Panc1 (cell line): ENCODE measurements at regions not wholly inside any gene's neighbourhood (a gene's known extent, or its start where the extent isn't known, plus 50 kb on each side); places are given as distances from the start of the nearest gene placed in this dataset.

ENCODE experiments used
- ATAC-seq: fragments of 200-7000 bp; cut with Tn5 transposase; 2 replicates; pipeline ENCODE4 v1.9.1; 2020; ENCODE audit warnings: mild to moderate bottlenecking, moderate library complexity
- BruUV-seq: library from RNA; stranded (reverse); fragments of 400-500 nt; replicated peaks from 2 replicates; lab custom pipeline; 2021; lab: Mats Ljungman, UMichigan
- CTCF ChIA-PET: fragments of 300-600 bp; sonication (Branson Sonifier 250); formaldehyde crosslinking; loops from one replicate; lab custom pipeline; 2022; ENCODE audit warnings: antibody characterized with exemption; lab: Charles Lee
- POLR2A ChIA-PET: fragments of 300-600 bp; sonication (Branson Sonifier 250); formaldehyde crosslinking; loops from one replicate; lab custom pipeline; 2022; ENCODE audit warnings: antibody characterized with exemption; lab: Charles Lee
- DNase-seq: peaks from one replicate; pipeline ENCODE4 v3.0.0-alpha.2; 2010; ENCODE audit warnings: low read depth, low spot score
- H3K27ac ChIP-seq: 2 replicates; pipeline ENCODE4 v1.5.1; 2011; ENCODE audit warnings: mild to moderate bottlenecking, low read length, inconsistent platforms
- H3K27me3 ChIP-seq: fragments of 200-500 bp; sonication (Bioruptor generic); 2 replicates; pipeline ENCODE4 v1.6.0; 2014; ENCODE audit warnings: low read length, inconsistent platforms; ENCODE audit not compliant: control insufficient read depth, insufficient read depth
- H3K36me3 ChIP-seq: fragments of 200-500 bp; sonication (Bioruptor generic); 2 replicates; pipeline ENCODE4 v1.5.1; 2014; ENCODE audit warnings: inconsistent platforms, mild to moderate bottlenecking, low read length, moderate library complexity; ENCODE audit not compliant: control insufficient read depth, insufficient read depth
- H3K4me1 ChIP-seq: 2 replicates; pipeline ENCODE4 v1.5.1; 2011; ENCODE audit warnings: inconsistent platforms, mild to moderate bottlenecking, low read length, moderate library complexity; ENCODE audit not compliant: control insufficient read depth, insufficient read depth
- H3K4me3 ChIP-seq, 2 experiments: 2 replicates each; pipeline ENCODE4 v1.5.1; 2011 to 2012; ENCODE audit warnings: low read depth in 2 of 2, low read length in 2 of 2, mild to moderate bottlenecking in 2 of 2, inconsistent platforms in 1 of 2, moderate library complexity in 1 of 2
- H3K9me3 ChIP-seq: fragments of 200-500 bp; sonication (Bioruptor generic); 2 replicates; pipeline ENCODE4 v1.5.1; 2014; ENCODE audit warnings: low read depth, mild to moderate bottlenecking, inconsistent platforms, low read length, moderate library complexity; ENCODE audit not compliant: control insufficient read depth, insufficient read depth
- POLR2AphosphoS5 ChIP-seq: IDR thresholded peaks from 2 replicates; pipeline ENCODE4 v1.6.1; 2012; ENCODE audit warnings: mild to moderate bottlenecking, low read depth, low read length, moderate library complexity
- SIN3A ChIP-seq: IDR thresholded peaks from 2 replicates; pipeline ENCODE4 v1.6.1; 2012; ENCODE audit warnings: low read depth, mild to moderate bottlenecking, low read length, moderate library complexity, borderline replicate concordance; ENCODE audit not compliant: insufficient read depth
- TCF7L2 ChIP-seq: IDR thresholded peaks from 2 replicates; pipeline ENCODE4 v1.6.1; 2011; ENCODE audit warnings: mild to moderate bottlenecking, low read depth, low read length, inconsistent platforms
- in situ Hi-C: cut with HindIII; loops from 2 replicates; pipeline ENCODE4 v1.10.0; 2016; ENCODE audit warnings: low sequenced_read_pairs, low pct_unique_long_range_greater_than_20kb
- intact Hi-C: fragments of 100-400 bp; cut with micrococcal nuclease; formaldehyde crosslinking; loops from one replicate; pipeline ENCODE4 v1.10.0; 2022; ENCODE audit not compliant: unreplicated experiment
- TF ChIP-seq, protein P1 (sequence below), 2 experiments: IDR thresholded peaks; 2 replicates each; pipeline ENCODE4 v1.6.1; 2011 to 2012; ENCODE audit warnings: low read depth in 2 of 2, control low read depth in 1 of 2, low read length in 1 of 2, mild to moderate bottlenecking in 1 of 2, moderate library complexity in 1 of 2; ENCODE audit not compliant: insufficient read depth in 1 of 2
- TF ChIP-seq, protein P2 (sequence below): fragments of 450-650 bp; IDR thresholded peaks from 2 replicates; pipeline ENCODE4 v1.5.1; 2017; ENCODE audit warnings: mild to moderate bottlenecking

DNA sequence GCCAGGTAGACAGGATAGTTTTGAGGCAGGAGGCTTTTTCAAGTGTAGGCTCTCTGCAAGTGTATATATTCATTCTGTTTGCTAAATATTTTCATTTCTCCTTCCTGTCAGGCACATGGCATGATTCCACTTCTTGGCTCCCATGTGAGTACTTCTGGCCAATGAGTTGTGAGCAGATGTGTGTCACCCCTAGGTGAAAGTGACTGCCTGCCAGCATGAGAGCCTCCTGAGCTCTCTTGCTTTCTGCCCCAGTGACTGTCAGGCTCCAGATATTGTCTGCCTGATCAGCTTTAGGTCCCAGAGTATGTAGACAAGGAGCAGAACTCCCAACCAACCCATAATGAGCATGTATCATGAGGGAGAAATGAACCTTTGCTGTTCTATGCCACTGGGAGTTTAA lies 257.6 kb upstream of the NPY start:
- Histone ChIP-seq H3K27me3 (no peaks in the 10 kb centered on the region), H3K36me3 (no peaks in the 10 kb centered on the region), H3K4me3 (no peak overlapping the region), H3K4me1 (no peaks in the 10 kb centered on the region), H3K9me3 (no peaks in the 10 kb centered on the region), H3K27ac (no peak overlapping the region)
- intact Hi-C loops (no loop called here), in situ Hi-C loops (no loop called here)
- BruUV-seq = no TSS peak
- ATAC-seq (no peak), DNase-seq (no peak)
- CTCF ChIA-PET = no interaction called here
- TF ChIP-seq, protein P1, sequence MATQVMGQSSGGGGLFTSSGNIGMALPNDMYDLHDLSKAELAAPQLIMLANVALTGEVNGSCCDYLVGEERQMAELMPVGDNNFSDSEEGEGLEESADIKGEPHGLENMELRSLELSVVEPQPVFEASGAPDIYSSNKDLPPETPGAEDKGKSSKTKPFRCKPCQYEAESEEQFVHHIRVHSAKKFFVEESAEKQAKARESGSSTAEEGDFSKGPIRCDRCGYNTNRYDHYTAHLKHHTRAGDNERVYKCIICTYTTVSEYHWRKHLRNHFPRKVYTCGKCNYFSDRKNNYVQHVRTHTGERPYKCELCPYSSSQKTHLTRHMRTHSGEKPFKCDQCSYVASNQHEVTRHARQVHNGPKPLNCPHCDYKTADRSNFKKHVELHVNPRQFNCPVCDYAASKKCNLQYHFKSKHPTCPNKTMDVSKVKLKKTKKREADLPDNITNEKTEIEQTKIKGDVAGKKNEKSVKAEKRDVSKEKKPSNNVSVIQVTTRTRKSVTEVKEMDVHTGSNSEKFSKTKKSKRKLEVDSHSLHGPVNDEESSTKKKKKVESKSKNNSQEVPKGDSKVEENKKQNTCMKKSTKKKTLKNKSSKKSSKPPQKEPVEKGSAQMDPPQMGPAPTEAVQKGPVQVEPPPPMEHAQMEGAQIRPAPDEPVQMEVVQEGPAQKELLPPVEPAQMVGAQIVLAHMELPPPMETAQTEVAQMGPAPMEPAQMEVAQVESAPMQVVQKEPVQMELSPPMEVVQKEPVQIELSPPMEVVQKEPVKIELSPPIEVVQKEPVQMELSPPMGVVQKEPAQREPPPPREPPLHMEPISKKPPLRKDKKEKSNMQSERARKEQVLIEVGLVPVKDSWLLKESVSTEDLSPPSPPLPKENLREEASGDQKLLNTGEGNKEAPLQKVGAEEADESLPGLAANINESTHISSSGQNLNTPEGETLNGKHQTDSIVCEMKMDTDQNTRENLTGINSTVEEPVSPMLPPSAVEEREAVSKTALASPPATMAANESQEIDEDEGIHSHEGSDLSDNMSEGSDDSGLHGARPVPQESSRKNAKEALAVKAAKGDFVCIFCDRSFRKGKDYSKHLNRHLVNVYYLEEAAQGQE (IDR thresholded peaks at IDR 0.05; ENCODE audit: insufficient read depth in 1 of 2, low read depth in 2 of 2, low read length in 1 of 2) = no peak
- TF ChIP-seq, protein P2, sequence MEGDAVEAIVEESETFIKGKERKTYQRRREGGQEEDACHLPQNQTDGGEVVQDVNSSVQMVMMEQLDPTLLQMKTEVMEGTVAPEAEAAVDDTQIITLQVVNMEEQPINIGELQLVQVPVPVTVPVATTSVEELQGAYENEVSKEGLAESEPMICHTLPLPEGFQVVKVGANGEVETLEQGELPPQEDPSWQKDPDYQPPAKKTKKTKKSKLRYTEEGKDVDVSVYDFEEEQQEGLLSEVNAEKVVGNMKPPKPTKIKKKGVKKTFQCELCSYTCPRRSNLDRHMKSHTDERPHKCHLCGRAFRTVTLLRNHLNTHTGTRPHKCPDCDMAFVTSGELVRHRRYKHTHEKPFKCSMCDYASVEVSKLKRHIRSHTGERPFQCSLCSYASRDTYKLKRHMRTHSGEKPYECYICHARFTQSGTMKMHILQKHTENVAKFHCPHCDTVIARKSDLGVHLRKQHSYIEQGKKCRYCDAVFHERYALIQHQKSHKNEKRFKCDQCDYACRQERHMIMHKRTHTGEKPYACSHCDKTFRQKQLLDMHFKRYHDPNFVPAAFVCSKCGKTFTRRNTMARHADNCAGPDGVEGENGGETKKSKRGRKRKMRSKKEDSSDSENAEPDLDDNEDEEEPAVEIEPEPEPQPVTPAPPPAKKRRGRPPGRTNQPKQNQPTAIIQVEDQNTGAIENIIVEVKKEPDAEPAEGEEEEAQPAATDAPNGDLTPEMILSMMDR = no peak
- no peak for TF ChIP-seq SIN3A
- no peak for TF ChIP-seq POLR2AphosphoS5
- TF ChIP-seq TCF7L2 = no peak
- POLR2A ChIA-PET = no interaction called here

DNA sequence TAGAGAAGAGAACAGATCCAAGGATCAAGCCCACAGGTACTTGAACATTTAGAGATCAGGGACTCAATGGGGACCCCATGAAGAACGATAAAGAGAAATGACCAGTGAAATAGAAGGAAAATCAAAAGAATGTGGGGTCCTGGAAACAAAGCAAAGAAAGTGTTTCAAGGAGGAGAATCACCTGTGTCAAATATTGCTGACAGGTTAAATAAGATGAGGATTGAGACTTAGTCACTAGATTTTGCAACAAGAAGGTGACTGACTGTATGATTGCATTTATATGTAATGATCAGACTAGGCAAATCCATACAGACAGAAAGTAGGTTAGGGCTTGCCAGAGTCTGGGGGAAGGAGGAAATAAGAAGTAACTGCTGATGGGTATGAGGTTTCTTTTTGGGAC lies 254.9 kb upstream of the NPY start:
- DNase-seq = no peak
- intact Hi-C loops (no loop called here), in situ Hi-C loops (no loop called here)
- CTCF ChIA-PET = no interaction called here
- no peaks in the 10 kb centered on the region for H3K27me3 ChIP-seq
- H3K36me3 ChIP-seq = no peaks in the 10 kb centered on the region
- BruUV-seq = no TSS peak
- H3K4me1 ChIP-seq = no peaks in the 10 kb centered on the region
- H3K9me3 ChIP-seq = no peaks in the 10 kb centered on the region
- H3K27ac ChIP-seq = no peak overlapping the region
- no peak for ATAC-seq
- POLR2A ChIA-PET = no interaction called here
- H3K4me3 ChIP-seq = no peak overlapping the region
- TF ChIP-seq SIN3A (no peak), TCF7L2 (no peak), POLR2AphosphoS5 (no peak)
- TF ChIP-seq, protein P2 = no peak
- TF ChIP-seq, protein P1 (IDR thresholded peaks at IDR 0.05; ENCODE audit: insufficient read depth in 1 of 2, low read depth in 2 of 2, low read length in 1 of 2) = no peak
